NCI-H1694 treated with DMSO at 0.1 percent for 48 hours (cell line): ENCODE measurements at regions not wholly inside any gene's neighbourhood (a gene's known extent, or its start where the extent isn't known, plus 50 kb on each side); places are given as distances from the start of the nearest gene placed in this dataset.

ENCODE experiments used
- DNase-seq: peaks from one replicate; lab custom pipeline; 2025; lab: John Stamatoyannopoulos, UW

- no peak for DNase-seq
Observed at GRCh38 chr7:54847921-54848320, 88.9 kb upstream of the SEC61G start.

DNA sequence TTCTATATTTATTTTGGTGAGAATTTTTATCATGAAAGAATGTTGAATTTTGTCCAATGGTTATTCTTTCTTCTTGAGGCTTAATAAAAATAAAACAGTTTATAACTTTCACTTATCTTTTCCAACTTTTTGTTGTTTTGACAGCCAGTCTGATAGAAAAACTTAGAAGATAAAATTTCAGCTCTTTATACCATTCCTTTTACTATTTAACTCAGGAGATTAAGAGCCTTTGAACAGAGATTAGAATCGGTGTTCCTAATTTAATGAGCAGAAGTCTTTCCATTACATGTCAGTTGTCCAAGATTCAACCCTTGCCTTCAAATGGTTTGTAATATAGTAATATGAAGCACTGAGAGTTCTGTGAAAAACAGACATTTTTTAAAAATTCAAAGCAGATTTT, 97.8 kb upstream of the SEC61G start:
- no peak for DNase-seq

- DNase-seq: no peak
Observed at GRCh38 chr7:54857294-54857693, 98.3 kb upstream of the SEC61G start.

DNA sequence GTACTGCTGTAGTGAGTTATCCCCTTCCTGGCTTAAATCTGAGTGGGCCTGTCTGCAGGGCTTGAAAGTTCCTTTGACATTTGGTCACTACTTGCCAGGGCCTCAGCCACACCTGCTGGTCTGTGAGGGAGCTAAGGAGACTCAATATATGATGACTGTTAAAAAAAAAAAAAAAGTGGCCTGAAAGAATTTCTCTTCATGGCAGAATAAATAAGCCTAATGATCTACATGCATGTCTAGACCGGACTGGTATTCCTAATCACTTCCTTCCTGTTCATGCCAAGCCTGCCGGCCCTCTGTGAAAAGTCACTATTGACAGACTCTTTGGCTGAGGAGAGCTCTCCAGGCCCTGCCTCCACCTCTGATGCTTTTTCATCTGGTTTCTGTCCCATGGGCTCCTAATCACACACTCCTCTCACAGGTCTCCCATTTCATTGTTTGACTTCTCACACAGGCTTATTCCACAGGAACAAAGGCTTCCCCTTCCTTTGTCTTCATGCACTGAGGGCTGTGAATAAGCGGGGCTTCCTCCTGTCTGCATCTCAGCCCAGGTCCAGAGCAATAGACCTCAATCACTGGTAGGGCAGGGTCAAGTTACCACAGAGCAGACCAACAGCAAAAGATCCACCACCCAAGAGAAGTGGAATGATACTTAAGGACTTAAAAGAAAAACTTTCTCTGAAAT, 99.1 kb upstream of the SEC61G start:
- DNase-seq: no peak

- no peak for DNase-seq
Observed at GRCh38 chr7:54859066-54859465, 100.1 kb upstream of the SEC61G start.

GRCh38 chr7:54859545-54859944, 100.5 kb upstream of the SEC61G start:
- no peak for DNase-seq

DNA sequence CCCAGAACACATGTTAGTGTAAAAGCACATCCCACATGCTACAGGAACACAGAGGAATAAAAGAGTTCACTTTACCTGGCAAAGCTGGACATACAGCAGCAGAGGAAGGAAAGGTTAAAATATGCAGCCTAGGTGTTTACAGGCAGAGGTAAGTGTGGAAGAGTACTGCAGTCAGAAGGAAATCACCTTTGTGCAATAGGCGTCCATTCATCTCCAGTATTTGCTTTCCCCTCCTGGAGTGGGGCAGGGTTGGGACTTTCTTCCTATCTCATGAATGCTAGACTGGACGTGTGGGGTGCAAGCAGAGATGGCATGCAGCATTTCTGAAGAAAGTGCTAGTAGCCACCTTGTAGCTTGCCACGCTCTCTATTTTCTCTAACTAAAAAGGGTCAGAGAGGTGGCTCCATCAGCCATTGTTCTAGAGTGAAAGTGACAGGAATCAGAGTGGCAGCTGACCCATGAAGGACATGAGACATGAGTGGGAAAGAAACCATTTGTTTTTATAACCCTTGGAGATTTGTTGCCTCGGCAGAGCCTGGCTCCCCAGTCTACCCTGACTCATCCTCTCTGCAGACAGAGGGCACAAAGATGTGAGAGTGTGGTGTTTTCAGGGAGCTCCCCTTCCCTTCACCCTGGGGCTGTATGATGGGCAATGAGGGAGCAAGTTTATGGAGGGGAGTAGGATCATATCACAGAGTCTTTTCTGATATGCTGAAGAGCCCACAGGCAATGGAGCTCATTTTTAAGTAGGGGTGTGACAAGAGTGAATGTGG, 101.2 kb upstream of the SEC61G start:
- no peak for DNase-seq

DNA sequence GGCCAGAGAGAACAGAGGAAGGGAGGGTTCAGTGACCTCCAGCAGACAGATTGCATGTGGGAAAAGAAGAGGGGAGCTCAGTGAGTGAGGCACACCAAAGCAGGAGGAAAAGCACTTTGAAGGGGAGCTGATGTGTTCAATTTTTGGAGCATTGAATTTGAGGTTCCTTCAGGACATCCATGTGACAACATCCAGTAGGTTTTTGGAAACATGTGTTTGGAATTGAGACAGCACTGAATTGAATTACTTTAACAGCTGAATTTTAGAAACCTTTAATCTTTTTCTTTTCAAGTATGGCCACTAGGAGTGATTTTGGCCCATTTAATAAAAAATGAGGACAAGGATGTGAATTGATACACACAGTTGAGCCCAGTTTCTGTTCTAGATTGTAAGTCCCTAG, 101.8 kb upstream of the SEC61G start:
- no peak for DNase-seq

GRCh38 chr7:54864663-54865062, 105.7 kb upstream of the SEC61G start:
- no peak for DNase-seq

GRCh38 chr7:54869523-54869922, 110.5 kb upstream of the SEC61G start:
- no peak for DNase-seq

- DNase-seq: no peak
Observed at GRCh38 chr7:54874804-54875203, 115.8 kb upstream of the SEC61G start.

DNA sequence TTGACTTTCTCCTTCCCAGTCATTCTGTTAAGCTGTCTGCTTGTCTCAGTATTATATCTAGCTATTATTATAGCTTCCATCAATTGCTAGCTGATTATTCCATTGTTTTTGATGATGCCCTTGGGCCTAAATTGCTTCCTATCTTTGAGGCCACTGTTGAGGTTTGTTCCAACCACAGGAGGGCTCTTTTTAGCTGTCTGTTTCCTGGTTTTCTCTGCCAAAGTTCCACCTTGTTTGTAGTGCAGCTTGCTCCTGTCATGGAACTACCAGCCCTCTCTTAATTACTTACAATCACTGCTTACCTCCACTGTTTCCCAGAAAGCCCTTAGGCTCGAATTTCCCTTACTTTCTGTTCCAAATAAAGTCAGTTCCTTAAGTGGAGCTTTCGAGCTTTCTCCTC, 118.7 kb upstream of the SEC61G start:
- DNase-seq: no peak

GRCh38 chr7:54878339-54878738, 119.3 kb upstream of the SEC61G start:
- DNase-seq: no peak

GRCh38 chr7:54879776-54880175, 120.8 kb upstream of the SEC61G start:
- no peak for DNase-seq

- no peak for DNase-seq
Observed at GRCh38 chr7:54880326-54880989, 121.4 kb upstream of the SEC61G start.

DNA sequence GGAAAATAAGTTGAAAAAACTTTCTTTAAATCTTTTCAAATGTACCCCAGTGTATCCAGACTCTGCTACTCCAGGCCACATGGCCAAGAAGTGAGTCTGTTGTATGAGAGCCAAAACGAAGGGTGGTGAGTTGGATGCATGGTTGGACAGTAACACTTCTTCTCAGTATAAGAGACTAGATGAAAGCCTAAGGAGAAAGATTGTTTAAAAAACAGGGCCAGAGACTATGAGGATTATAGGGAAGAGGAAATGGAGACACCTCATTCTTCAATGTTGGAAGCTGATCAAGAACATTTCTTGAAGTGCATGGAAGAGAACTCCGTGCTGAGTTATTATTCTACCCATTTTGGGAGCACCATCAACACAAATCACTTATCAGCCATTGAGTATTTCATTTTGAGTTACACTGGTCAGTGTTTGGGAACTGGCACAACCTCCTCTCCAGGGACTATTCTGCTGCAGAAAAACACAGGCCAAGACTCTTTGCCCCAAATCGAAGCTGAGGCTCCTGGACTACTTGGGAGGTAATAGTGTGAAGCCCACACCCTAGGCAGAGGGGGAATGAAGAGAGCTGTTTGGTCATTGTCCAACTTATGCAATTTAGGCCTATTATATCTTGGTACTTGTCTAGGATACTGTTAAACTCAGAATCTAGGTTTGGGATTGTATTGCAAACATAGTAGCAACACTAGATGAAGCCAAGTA, 123.0 kb upstream of the SEC61G start:
- DNase-seq: no peak

GRCh38 chr7:54882694-54883093, 123.7 kb upstream of the SEC61G start:
- DNase-seq: no peak

GRCh38 chr7:54883576-54883975, 124.6 kb upstream of the SEC61G start:
- DNase-seq: no peak

GRCh38 chr7:54885285-54885684, 126.3 kb upstream of the SEC61G start:
- no peak for DNase-seq

- no peak for DNase-seq
Observed at GRCh38 chr7:54888067-54888733, 129.2 kb upstream of the SEC61G start.

- no peak for DNase-seq
Observed at GRCh38 chr7:54888734-54889082, 129.7 kb upstream of the SEC61G start.

GRCh38 chr7:54897891-54898290, 120.9 kb upstream of the EGFR start:
- DNase-seq: no peak
